Erythroblast (primary cell): ENCODE measurements at regions not wholly inside any gene's neighbourhood (a gene's known extent, or its start where the extent isn't known, plus 50 kb on each side); places are given as distances from the start of the nearest gene placed in this dataset.
"Not testable (repeated sequence)": the region's sequence is repeated elsewhere in the genome, so short reads cannot be mapped to it uniquely, and the experiment has no call there.

Experiments
- GATA1 ChIP-seq: IDR thresholded peaks from 2 replicates; pipeline ENCODE4 v1.6.1; 2011; ENCODE audit warnings: low read depth, mild to moderate bottlenecking, control low read depth, low read length, moderate library complexity
- POLR2A ChIP-seq: IDR thresholded peaks from 2 replicates; pipeline ENCODE4 v1.6.1; 2011; ENCODE audit warnings: mild to moderate bottlenecking, low read length

DNA sequence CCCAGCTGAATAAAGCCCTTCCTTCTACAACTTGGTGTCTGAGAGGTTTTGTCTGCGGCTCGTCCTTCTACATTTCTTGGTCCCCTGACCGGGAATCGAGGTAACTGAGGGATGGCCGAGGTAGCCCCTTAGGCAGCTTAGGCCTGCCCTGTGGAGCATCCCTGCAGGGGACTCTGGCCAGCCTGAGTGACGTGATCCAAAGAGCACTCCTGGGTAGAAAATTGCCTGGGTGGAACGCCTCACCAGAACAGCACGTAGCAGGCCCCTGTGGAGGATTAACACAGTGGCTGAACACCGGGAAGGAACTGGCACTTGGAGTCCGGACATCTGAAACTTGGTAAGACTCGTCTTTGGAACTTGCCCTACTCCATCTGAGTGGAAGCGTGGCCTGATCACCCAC, 1078.5 kb upstream of the FAM98A start:
- TF ChIP-seq POLR2A, GATA1: not testable (repeated sequence)
